A673 (cell line): ENCODE measurements at regions not wholly inside any gene's neighbourhood (a gene's known extent, or its start where the extent isn't known, plus 50 kb on each side); places are given as distances from the start of the nearest gene placed in this dataset.

ENCODE experiments used
- EZH2 ChIP-seq: fragments of 200-600 bp; sonication (generic); IDR thresholded peaks from 2 replicates; pipeline ENCODE4 v1.6.1; 2017; ENCODE audit warnings: borderline replicate concordance, low read depth, mild to moderate bottlenecking, mixed read lengths, antibody characterized with exemption, low read length; ENCODE audit not compliant: poor library complexity, severe bottlenecking
- TF ChIP-seq, protein P1 (sequence below): fragments of 300-800, 200-600 bp; sonication (generic); conservative IDR thresholded peaks from 2 replicates; pipeline ENCODE4 v1.5.1; 2017; ENCODE audit warnings: low read depth, mild to moderate bottlenecking, antibody characterized with exemption, low read length, moderate library complexity, mixed read lengths

DNA sequence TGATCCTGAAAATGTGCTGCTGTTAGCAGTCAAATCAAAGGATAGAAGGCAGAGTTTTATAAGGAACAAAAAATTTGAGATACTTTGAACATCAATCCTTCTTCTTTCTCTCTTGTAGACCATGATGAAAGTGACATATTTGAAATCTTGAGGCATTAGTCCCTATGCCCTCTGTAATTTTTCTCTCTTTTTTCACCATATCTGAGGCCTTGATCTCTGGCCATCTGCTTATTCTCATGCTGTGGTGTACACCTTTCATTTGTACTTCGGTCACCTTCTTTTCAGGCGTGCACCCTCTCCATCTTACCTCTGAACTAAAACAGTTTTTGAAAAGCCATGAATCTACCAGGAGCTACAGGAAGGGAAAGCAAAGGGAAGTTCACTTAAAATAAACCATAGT is 420.9 kb downstream of the C12orf50 start:
- TF ChIP-seq, protein P1, sequence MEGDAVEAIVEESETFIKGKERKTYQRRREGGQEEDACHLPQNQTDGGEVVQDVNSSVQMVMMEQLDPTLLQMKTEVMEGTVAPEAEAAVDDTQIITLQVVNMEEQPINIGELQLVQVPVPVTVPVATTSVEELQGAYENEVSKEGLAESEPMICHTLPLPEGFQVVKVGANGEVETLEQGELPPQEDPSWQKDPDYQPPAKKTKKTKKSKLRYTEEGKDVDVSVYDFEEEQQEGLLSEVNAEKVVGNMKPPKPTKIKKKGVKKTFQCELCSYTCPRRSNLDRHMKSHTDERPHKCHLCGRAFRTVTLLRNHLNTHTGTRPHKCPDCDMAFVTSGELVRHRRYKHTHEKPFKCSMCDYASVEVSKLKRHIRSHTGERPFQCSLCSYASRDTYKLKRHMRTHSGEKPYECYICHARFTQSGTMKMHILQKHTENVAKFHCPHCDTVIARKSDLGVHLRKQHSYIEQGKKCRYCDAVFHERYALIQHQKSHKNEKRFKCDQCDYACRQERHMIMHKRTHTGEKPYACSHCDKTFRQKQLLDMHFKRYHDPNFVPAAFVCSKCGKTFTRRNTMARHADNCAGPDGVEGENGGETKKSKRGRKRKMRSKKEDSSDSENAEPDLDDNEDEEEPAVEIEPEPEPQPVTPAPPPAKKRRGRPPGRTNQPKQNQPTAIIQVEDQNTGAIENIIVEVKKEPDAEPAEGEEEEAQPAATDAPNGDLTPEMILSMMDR, result no peak
- no peak for TF ChIP-seq EZH2
